GM12873 (cell line): ENCODE measurements at regions not wholly inside any gene's neighbourhood (a gene's known extent, or its start where the extent isn't known, plus 50 kb on each side); places are given as distances from the start of the nearest gene placed in this dataset.

Experiments
- TF ChIP-seq, protein P1 (sequence below): IDR thresholded peaks from 2 replicates; pipeline ENCODE4 v1.5.1; 2012; ENCODE audit warnings: low read depth, mild to moderate bottlenecking, moderate library complexity, low read length, control low read depth; ENCODE audit not compliant: insufficient read depth; ENCODE audit errors: missing control alignments

DNA sequence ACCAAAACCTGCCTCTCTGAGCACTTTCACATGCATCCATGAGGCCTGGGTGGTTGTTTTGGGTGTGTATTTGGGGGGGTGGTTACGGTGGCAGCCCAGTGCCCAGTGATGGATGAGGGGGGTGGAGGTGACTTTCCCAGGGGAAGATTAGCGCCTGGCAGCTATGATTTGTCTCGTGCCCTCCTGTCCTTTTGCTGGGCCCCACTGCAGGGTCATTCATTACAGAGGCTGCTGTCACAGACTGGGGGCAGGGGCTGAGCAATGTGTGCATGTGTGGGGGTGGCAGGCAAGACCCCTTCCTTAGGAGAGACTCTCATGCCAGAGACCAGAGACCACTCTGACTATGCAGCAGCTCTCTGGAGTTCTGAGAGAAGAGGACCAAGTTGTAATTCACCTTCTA is 93.7 kb downstream of the MRM1 start:
- TF ChIP-seq, protein P1, sequence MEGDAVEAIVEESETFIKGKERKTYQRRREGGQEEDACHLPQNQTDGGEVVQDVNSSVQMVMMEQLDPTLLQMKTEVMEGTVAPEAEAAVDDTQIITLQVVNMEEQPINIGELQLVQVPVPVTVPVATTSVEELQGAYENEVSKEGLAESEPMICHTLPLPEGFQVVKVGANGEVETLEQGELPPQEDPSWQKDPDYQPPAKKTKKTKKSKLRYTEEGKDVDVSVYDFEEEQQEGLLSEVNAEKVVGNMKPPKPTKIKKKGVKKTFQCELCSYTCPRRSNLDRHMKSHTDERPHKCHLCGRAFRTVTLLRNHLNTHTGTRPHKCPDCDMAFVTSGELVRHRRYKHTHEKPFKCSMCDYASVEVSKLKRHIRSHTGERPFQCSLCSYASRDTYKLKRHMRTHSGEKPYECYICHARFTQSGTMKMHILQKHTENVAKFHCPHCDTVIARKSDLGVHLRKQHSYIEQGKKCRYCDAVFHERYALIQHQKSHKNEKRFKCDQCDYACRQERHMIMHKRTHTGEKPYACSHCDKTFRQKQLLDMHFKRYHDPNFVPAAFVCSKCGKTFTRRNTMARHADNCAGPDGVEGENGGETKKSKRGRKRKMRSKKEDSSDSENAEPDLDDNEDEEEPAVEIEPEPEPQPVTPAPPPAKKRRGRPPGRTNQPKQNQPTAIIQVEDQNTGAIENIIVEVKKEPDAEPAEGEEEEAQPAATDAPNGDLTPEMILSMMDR, result no peak

DNA sequence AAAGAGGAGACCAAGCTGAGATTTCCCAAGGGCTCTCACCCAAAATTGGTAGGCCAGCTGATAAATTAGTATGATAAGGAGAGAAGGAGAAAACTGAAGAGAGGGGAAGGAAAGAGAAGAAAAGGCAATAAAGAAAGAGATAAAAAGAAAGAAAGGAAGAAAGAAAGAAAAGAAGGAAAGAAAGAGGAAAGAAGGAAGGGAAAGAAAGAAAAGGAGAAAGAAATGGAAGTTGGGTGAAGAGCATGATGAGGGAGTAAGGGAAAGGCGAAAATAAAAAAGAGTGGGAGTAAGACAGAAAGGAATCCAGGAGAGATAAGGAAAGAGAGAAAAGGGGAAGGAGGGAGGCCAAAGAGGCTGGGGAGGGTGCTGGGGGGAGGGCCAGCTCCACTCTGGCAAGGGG is 95.4 kb downstream of the MRM1 start:
- TF ChIP-seq, protein P1, result no peak

DNA sequence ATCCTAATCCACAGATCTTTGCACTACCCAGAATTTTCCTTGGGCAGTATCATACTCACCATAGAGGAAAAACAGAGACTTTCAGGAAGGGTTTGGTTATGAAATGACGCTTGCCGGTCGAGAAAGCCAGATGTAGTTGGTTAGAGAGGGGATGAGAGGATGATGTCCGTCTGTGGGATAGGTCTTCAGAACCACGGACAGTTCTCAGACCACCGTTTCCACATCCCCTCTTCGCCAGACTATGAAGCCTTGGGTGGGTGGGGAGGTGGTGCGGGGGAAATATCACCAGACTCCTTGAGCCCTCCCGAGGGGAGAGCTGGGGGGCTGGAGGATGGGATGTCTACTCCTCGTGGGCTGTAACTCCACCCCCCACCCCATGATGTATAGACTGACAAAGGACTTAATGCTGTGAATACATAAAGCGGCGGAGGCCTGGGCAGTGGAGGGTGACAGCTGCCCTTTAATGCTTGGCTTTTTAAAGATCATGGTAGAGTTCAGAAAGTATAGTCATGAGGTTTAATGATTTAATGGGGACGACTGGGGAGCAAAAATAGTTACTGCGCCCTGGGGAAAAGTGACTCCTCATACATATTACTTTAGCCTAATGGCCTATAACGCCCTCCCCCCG is 96.6 kb downstream of the MRM1 start:
- TF ChIP-seq, protein P1, result no peak

DNA sequence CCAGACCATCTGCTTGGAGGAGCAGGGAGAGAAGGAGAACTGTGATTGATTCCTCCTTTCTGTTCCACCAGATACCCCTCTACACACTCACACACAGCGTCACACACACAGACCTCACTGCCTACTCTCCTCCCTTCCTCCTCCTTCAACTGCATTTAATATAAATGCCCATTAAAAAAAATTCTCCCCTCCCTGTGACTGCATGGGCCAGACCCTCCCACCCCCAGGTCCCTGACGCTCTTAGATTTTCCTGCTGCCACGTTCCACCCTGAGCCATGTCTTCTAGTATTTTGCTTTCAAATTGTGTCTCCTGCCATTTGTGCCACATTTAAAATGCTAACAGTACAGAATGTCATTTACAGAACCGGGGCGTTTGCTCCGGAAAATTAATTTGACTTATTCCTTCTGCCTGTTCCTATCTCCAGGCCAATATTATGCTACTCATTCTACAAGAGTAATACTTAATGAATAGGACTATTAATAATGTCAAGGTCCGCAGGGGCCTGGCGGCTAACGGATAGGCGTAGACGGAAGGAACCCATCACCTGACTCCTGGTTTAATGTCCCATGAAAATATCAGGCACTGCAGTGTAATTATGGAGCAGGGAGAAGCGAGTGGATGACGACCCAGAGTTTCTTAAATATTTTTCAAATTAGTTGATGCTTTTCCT is 100.2 kb downstream of the MRM1 start:
- TF ChIP-seq, protein P1, result no peak

DNA sequence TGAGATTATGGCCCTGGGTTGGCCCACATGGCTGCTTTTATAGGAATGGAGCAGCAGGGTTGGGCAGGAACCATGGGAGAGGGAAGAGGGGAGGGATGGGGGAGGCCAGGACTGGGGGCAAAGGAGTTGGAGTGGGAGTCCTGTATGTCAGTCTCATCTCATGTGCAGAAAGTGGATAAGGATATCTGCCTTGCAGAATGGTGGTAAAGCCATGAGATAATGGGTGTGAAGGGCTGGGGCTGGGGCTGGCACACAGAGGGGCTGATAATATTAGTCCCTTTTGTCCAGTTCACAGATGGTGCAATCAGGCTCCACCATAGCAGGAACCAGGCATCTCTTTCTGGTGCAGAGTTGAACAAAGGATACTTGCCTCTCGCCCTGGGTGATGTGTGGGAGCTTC is 101.3 kb downstream of the MRM1 start:
- TF ChIP-seq, protein P1, result no peak

DNA sequence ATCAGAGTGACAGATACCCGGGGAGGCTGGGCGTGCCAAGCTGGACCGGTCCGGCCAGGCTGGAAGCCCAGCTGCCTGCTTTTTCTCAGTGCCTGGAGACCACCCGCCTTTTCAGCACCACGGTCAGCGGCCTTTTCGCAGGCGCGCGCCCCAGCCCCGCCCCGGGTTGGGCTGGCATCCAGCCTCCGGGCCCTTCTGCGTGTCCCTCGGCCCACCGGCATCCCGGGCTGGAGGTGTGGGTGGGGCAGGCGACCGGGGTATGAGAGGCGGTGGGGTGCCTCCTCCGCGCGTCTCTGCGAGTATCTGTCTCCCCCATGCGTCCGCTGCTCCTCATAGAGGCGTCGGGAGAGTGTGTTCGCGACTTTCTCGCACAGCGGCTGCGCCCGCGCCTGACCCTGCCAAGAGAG is 102.5 kb downstream of the MRM1 start:
- TF ChIP-seq, protein P1, result no peak

DNA sequence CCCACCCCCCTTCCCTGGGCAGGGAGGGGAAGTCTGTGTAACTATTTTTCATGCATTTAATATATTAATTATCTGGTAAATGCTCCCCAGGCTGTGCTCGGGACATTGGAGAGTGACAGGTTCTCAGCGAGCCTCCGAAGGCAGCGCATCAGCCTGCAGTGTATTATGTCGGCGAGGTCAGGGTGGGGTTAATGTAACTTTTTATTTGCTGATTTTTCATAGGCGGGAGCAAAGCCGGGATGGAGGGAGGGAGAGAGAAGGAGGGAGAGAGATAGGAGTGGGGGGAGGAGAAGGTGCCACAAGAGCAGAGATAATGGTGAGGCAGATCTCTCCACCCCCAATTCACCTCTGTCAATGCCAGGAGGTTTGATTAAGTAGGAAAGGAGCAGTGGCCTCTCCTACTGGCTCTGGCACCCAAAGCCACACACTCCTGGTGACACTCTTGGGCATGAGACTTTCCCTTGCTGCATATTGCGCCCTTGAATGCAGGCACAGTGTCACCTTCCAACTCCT is 104.0 kb downstream of the MRM1 start:
- TF ChIP-seq, protein P1, result no peak
